Midbrain (tissue), 1 donor: ENCODE measurements at regions not wholly inside any gene's neighbourhood (a gene's known extent, or its start where the extent isn't known, plus 50 kb on each side); places are given as distances from the start of the nearest gene placed in this dataset.
"Not testable (repeated sequence)": the region's sequence is repeated elsewhere in the genome, so short reads cannot be mapped to it uniquely, and the experiment has no call there.

Experiments used
- DNase-seq: peaks from one replicate; lab custom pipeline; 2025; lab: John Stamatoyannopoulos, UW

DNA sequence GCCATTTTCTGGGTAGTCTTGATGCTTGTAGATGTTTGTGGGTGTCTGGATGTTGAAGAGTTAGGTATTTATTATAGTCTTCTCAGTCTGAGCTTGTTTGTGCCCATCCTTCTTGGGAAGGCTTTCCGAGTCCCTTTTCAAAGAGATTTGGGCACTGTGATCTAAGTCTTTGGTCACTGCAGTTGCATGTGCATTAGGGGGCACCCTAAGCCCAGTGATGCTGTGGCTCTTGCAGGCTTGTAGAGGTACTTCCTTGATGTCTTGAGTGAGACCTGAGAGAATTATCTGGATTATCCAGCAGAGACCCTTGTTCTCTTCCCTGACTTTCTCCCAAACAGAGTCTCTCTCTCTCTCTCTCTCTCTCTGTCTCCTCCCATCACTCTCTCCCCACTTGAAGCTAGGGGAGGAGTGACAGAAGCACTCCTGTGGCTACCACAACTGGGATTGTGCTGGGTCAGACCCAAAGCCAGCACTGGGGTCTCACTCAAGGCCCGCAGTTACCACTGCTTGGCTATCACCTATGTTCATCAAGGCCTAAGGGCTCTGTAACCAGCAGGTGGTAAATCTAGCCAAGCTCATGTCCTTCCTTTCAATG lies 68.5 kb downstream of the TMCO5A start:
- DNase-seq = peak; percentile 61

DNA sequence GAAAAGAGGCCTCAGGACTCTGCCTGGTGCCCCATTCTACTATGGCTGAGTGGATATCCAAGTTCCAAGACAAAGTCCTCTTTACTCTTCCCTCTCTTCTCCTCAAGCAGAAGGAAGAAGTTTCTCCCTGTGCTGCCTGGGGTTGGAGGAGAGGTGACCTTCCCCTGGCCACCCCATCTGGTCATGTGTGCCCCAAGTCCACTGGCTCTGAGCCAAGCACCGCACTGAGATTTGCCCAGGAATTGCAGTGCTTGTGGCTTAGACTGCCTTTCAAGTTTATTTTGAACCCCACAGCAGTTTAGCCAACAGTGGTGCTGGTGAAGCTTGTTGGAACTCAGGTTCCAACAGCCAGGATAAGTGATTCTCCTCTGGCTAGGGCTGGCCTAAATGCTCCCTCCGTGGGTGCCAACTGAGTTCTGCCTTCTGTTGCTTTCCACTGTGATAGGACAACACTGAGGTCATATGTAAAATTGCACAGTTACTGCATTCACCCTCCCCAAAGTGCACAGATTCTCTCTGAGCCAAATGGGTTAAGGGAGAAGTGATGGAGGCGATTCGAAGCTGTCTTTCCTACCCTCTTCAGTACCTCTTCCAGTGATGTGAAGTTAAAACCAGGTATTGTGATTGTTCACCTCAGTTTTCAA lies 69.9 kb downstream of the TMCO5A start:
- no peak for DNase-seq

DNA sequence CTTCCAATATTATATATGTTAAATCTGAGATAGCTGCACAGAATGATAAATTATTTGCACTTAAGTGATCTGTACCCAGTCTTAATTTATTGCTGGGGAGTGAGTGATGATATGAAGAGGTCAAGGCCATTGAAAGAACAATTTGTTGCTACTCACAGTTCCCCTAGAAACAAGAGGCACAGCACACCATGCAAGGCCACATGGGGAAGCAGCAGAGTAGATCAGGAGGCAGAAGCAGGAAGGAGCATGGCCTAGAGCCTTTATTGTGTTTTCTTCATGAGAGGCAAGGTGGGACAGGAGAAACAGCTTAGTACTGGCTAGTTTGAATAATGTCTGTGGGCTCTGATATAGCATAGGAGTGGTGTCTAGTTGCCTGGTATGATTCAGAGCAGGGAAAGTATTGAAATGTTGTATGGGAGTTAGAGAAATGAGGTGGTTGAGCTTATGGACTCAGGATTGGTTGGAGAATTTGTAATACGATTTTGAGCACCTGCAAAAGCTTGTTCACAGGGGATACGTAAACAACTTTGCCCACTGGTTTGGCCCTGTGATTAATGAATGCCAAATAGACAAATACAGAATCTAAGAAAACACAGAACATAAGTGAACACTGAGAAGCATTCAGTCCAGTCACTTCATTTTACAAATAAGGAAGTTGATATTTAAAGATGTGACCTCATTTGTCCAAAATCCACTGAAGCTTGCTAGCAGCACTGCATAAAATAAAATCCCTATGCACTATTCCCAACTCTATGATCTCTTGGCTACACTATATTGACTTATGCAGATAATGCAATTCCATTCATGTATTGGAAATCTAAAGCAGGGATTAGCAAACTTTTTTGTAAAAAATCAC lies 71.7 kb downstream of the TMCO5A start:
- no peak for DNase-seq

- no peak for DNase-seq
These were observed 76.0 kb downstream of the TMCO5A start for GRCh38 chr15:38010395-38010794.

DNA sequence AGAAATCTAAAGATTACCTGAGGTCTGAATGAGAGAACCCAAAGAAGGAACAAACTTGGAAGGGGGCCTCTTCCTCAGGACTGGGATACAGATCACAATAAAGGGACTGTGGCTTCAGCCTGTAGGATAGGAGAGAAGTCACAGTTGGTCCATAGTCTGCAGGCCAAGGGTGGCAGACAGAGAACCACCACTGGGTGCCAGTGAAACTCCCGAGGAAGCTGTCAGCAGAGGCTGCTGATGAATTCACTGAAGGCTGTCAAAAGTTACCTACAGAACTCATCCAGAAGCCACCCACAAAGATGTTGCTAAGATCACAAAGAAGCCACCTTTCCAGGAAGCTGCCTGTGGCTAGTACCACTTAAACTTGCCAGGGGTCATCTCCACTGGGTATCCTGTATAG lies 78.5 kb downstream of the TMCO5A start:
- DNase-seq = peak; percentile 25

- DNase-seq = no peak
These were observed 83.3 kb downstream of the TMCO5A start for GRCh38 chr15:38017721-38018120.

- no peak for DNase-seq
These were observed 84.6 kb downstream of the TMCO5A start for GRCh38 chr15:38019066-38019465.

DNA sequence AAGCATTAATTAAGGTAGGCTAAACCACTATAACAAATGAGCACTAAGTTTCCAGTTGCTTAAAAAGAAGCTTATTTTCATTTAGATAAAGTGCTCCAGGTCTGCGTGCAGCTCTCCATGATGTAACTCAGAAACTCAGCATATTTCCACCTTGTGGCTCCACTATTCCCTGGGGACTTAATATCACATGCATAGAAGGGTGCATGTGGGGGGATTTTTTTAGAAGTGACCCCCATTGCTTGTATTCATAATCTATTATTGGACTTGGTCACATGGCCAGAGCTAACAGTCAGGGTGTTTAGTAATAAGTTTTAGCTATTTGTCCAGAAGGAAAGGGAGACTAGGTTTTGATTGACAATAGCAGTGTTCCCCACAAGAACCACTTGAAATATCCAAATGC lies 86.8 kb downstream of the TMCO5A start:
- no peak for DNase-seq

- no peak for DNase-seq
These were observed 90.1 kb downstream of the TMCO5A start for GRCh38 chr15:38024293-38025091.

DNA sequence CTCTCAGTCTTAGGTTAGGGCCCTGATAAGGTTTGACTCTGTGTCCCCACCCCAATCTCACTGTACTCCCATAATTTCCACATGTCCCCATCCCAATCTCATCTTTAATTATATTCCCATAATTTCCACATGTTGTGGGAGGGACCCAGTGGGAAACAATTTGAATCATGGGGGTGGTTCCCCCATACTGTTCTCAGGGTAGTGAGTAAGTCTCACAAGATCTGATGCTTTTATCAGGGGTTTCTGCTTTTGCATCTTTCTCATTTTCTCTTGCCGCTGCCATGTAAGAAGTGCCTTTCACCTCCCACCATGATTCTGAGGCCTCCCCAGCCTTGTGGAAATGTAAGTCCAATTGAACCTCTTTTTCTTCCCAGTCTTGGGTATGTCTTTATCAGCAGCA lies 91.2 kb downstream of the TMCO5A start:
- not testable (repeated sequence) for DNase-seq

GRCh38 chr15:38028869-38029268 lies 94.4 kb downstream of the TMCO5A start:
- DNase-seq = no peak

- no peak for DNase-seq
These were observed 95.3 kb downstream of the TMCO5A start for GRCh38 chr15:38029736-38030135.

DNA sequence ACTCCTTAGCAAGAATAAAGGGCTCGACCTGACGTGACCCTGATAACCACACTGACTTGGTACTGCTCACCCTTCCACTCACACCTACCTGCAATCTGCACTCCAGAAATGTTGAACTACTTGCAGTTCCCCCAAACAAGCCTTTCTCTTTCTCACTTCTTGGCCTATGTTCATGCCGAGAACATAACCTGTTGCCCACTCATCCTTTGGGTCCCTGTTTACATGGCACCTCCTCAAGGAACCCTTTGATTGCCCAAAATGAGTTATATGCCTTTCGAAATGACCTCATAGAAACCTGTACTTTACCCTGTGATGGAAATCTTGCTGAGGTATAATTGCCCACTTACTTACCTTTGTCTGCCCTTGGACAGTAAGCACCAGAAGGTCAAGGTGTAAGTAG lies 96.2 kb downstream of the TMCO5A start:
- DNase-seq = no peak

DNA sequence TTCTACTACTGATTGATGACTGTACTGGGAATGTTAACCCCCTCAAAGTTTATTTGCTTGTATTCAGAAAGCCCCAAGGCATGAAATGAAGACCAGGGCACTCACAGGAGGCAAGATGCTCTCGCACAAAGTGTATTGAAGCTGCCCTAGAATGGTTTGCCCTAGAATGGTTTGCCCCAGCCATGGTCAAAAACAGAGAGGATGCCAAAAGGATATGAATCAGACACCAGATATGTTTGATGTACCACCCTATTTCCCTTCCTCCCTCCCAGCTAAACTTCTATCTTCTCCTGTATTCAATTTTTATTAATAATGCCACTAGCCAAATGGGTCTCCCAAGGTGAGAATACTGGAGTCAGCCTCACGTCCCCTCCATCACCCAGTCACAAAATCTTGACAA lies 101.3 kb downstream of the TMCO5A start:
- DNase-seq = no peak

DNA sequence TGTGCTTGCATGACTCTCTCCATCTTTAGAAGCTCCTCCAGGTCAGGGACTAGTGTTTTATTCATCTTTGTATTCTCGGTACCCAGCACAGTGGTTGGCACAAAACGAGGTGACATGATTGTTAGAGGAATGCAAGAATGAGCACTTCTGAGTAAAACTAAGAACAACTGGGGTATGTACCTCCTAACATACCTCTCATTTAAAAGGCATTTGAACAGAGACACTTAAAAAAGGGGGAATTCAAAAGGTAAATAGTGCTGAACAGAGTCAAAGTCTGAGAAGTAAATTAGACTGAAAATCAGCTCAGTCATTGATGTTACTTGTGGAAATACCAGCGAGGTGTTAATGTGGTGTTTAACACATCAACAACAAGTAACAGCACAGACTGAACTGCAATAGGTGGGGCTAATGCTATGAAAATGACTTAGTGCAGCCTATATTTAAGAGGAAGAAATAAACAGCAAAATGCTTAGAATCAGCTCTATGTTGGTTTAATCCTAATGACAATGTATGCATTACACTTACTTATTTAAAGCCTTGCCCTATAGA lies 102.4 kb downstream of the TMCO5A start:
- no peak for DNase-seq

- no peak for DNase-seq
These were observed 104.4 kb downstream of the TMCO5A start for GRCh38 chr15:38038659-38039442.

- no peak for DNase-seq
These were observed 106.2 kb downstream of the TMCO5A start for GRCh38 chr15:38040615-38041014.

GRCh38 chr15:38041576-38041975 lies 107.1 kb downstream of the TMCO5A start:
- no peak for DNase-seq

DNA sequence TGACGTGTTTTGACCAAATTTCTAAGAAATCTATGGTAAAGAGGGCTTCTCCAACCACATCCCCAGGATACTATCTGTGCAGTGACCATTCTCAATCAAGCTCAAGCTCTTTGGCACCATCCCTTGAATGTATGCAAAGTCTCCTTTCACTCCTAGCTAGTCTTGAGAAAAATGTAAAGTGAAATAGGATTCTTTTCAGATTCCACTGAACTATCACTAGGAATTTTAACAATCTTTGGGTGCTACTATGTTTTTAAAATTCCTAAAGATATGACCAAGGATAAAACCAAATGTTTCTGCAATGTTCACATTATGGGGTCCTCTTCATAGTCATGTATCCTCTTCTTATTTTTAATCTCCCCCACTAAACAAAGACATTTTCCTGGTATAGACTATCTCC lies 107.8 kb downstream of the TMCO5A start:
- DNase-seq = no peak

- peak; percentile 31 for DNase-seq
These were observed 108.4 kb downstream of the TMCO5A start for GRCh38 chr15:38042707-38043445.
